ENCODE measurements at regions not wholly inside any gene's neighbourhood (a gene's known extent, or its start where the extent isn't known, plus 50 kb on each side); places are given as distances from the start of the nearest gene placed in this dataset.

- Histone ChIP-seq H3K9ac (ENCODE audit: low read length) (no peak overlapping the region), H3K27me3 (ENCODE audit: insufficient read depth, low read depth, low read length) (no peaks in the 10 kb centered on the region), H3K4me3 (ENCODE audit: low read length) (no peak overlapping the region), H3K36me3 (ENCODE audit: insufficient read depth, low read length) (no peaks in the 10 kb centered on the region), H3K79me2 (replicated peaks; ENCODE audit: insufficient read depth, low read length) (no peaks in the 10 kb centered on the region), H3K9me3 (ENCODE audit: low read length) (no peaks in the 10 kb centered on the region), H2AFZ (ENCODE audit: low read depth, low read length) (no peak overlapping the region), H3K4me2 (ENCODE audit: low read length) (no peak overlapping the region), H3K9me2 (ENCODE audit: insufficient read depth, low read length) (no peaks in the 10 kb centered on the region), H3F3A (ENCODE audit: insufficient read depth, low read length, poor library complexity, severe bottlenecking) (no peaks in the 10 kb centered on the region), H4K20me1 (ENCODE audit: insufficient read depth) (no peaks in the 10 kb centered on the region), H3K27ac (ENCODE audit: low read length) (no peak overlapping the region)
- no peak for TF ChIP-seq MXI1 (conservative IDR thresholded peaks at IDR 0.05; ENCODE audit: poor library complexity, severe bottlenecking)
- TF ChIP-seq RAD21 (conservative IDR thresholded peaks at IDR 0.05), result no peak
- TF ChIP-seq, protein P1, sequence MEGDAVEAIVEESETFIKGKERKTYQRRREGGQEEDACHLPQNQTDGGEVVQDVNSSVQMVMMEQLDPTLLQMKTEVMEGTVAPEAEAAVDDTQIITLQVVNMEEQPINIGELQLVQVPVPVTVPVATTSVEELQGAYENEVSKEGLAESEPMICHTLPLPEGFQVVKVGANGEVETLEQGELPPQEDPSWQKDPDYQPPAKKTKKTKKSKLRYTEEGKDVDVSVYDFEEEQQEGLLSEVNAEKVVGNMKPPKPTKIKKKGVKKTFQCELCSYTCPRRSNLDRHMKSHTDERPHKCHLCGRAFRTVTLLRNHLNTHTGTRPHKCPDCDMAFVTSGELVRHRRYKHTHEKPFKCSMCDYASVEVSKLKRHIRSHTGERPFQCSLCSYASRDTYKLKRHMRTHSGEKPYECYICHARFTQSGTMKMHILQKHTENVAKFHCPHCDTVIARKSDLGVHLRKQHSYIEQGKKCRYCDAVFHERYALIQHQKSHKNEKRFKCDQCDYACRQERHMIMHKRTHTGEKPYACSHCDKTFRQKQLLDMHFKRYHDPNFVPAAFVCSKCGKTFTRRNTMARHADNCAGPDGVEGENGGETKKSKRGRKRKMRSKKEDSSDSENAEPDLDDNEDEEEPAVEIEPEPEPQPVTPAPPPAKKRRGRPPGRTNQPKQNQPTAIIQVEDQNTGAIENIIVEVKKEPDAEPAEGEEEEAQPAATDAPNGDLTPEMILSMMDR (IDR thresholded peaks at IDR 0.05; ENCODE audit: poor library complexity, severe bottlenecking), result no peak
- TF ChIP-seq, protein P2, sequence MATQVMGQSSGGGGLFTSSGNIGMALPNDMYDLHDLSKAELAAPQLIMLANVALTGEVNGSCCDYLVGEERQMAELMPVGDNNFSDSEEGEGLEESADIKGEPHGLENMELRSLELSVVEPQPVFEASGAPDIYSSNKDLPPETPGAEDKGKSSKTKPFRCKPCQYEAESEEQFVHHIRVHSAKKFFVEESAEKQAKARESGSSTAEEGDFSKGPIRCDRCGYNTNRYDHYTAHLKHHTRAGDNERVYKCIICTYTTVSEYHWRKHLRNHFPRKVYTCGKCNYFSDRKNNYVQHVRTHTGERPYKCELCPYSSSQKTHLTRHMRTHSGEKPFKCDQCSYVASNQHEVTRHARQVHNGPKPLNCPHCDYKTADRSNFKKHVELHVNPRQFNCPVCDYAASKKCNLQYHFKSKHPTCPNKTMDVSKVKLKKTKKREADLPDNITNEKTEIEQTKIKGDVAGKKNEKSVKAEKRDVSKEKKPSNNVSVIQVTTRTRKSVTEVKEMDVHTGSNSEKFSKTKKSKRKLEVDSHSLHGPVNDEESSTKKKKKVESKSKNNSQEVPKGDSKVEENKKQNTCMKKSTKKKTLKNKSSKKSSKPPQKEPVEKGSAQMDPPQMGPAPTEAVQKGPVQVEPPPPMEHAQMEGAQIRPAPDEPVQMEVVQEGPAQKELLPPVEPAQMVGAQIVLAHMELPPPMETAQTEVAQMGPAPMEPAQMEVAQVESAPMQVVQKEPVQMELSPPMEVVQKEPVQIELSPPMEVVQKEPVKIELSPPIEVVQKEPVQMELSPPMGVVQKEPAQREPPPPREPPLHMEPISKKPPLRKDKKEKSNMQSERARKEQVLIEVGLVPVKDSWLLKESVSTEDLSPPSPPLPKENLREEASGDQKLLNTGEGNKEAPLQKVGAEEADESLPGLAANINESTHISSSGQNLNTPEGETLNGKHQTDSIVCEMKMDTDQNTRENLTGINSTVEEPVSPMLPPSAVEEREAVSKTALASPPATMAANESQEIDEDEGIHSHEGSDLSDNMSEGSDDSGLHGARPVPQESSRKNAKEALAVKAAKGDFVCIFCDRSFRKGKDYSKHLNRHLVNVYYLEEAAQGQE (IDR thresholded peaks at IDR 0.05; ENCODE audit: borderline replicate concordance), result no peak
- TF ChIP-seq SMC3 (conservative IDR thresholded peaks at IDR 0.05; ENCODE audit: poor library complexity), result no peak
- TF ChIP-seq EP300 (conservative IDR thresholded peaks at IDR 0.05; ENCODE audit: poor library complexity, severe bottlenecking), result no peak
These were observed 159.1 kb downstream of the TFAP2B start for GRCh38 chr6:50977796-50978195.

GRCh38 chr6:50978380-50979170 is 159.9 kb downstream of the TFAP2B start:
- Histone ChIP-seq H3K36me3 (ENCODE audit: insufficient read depth, low read length) (no peaks in the 10 kb centered on the region), H3K4me3 (ENCODE audit: low read length) (no peak overlapping the region), H4K20me1 (ENCODE audit: insufficient read depth) (no peaks in the 10 kb centered on the region), H2AFZ (ENCODE audit: low read depth, low read length) (no peak overlapping the region), H3K9ac (ENCODE audit: low read length) (no peak overlapping the region), H3K4me2 (ENCODE audit: low read length) (no peak overlapping the region), H3K27ac (ENCODE audit: low read length) (no peak overlapping the region), H3K27me3 (ENCODE audit: insufficient read depth, low read depth, low read length) (no peaks in the 10 kb centered on the region), H3K9me2 (ENCODE audit: insufficient read depth, low read length) (no peaks in the 10 kb centered on the region), H3K9me3 (ENCODE audit: low read length) (no peaks in the 10 kb centered on the region), H3F3A (ENCODE audit: insufficient read depth, low read length, poor library complexity, severe bottlenecking) (no peaks in the 10 kb centered on the region), H3K79me2 (replicated peaks; ENCODE audit: insufficient read depth, low read length) (no peaks in the 10 kb centered on the region)
- TF ChIP-seq, protein P1 (IDR thresholded peaks at IDR 0.05; ENCODE audit: poor library complexity, severe bottlenecking), result no peak
- TF ChIP-seq RAD21 (conservative IDR thresholded peaks at IDR 0.05) (no peak), POLR2AphosphoS5 (IDR thresholded peaks at IDR 0.05) (no peak), MXI1 (conservative IDR thresholded peaks at IDR 0.05; ENCODE audit: poor library complexity, severe bottlenecking) (no peak), TAF1 (IDR thresholded peaks at IDR 0.05; ENCODE audit: low read depth) (no peak), EP300 (conservative IDR thresholded peaks at IDR 0.05; ENCODE audit: poor library complexity, severe bottlenecking) (no peak), EZH2 (IDR thresholded peaks at IDR 0.05; ENCODE audit: borderline replicate concordance, insufficient read depth, low read length, poor library complexity, severe bottlenecking) (no peak), SMC3 (conservative IDR thresholded peaks at IDR 0.05; ENCODE audit: poor library complexity) (no peak)
- TF ChIP-seq, protein P2 (IDR thresholded peaks at IDR 0.05; ENCODE audit: borderline replicate concordance), result no peak

Data from neural cell (in vitro differentiated cells).